SH-SY5Y (cell line): ENCODE measurements at regions not wholly inside any gene's neighbourhood (a gene's known extent, or its start where the extent isn't known, plus 50 kb on each side); places are given as distances from the start of the nearest gene placed in this dataset.

ENCODE experiments used
- GATA2 ChIP-seq: IDR thresholded peaks from 2 replicates; pipeline ENCODE4 v1.6.1; 2011; ENCODE audit warnings: mild to moderate bottlenecking, low read depth, low read length
- GATA3 ChIP-seq: IDR thresholded peaks from 2 replicates; pipeline ENCODE4 v1.6.1; 2011; ENCODE audit warnings: low read depth, mild to moderate bottlenecking, low read length, moderate library complexity

- TF ChIP-seq GATA2 (no peak), GATA3 (no peak)
These were observed 165.7 kb upstream of the GLI2 start for GRCh38 chr2:120570001-120570400.
